ENCODE measurements at regions not wholly inside any gene's neighbourhood (a gene's known extent, or its start where the extent isn't known, plus 50 kb on each side); places are given as distances from the start of the nearest gene placed in this dataset.
"Not testable (repeated sequence)": the region's sequence is repeated elsewhere in the genome, so short reads cannot be mapped to it uniquely, and the experiment has no call there.

DNA sequence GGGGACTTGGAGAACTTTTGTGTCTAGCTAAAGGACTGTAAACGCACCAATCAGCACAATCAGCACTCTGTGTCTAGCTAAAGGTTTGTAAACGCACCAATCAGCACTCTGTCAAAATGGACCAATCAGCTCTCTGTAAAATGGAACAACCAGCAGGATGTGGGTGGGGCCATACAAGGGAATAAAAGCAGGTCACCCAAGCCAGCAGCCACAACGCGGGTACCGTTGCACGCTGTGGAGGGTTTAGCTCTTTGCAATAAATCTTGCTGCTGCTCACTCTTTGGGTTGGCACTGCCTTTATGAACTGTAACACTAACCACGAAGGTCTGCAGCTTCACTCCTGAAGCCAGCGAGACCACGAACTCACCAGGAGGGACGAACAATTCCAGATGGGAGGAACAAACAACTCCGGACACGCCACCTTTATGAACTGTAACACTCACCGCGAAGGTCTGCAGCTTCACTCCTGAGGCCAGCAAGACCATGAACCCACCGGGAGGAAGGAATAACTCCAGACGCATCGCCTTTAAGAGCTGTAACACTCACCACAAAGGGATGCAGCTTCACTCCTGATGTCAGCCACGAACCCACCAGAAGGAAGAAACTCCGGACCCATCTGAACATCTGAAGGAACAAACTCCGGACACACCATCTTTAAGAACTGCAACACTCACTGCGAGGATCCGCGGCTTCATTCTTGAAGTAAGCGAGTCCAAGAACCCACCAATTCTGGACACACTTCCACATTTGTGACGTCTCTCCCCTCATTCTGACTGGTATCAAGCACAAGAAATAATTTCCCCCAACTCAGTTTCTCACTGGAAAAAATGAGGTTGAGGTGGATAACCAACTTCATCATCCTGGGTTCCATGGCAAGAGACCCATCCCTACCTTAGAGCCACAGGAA is 227.3 kb upstream of the AMIGO2 start:
- DNase-seq = peak; percentile 73
- Mint-ChIP-seq H3K36me3 (ENCODE audit: low read depth) (peaks cover 68% of the 10 kb centered on the region), H3K4me1 (peaks cover 88% of the 10 kb centered on the region), H3K27ac (peak overlapping the region; percentile 96), H3K4me3 (peak overlapping the region; percentile 83), H3K9me3 (peaks cover 59% of the 10 kb centered on the region)
- not testable (repeated sequence) for ATAC-seq, H3K27me3 Mint-ChIP-seq

DNA sequence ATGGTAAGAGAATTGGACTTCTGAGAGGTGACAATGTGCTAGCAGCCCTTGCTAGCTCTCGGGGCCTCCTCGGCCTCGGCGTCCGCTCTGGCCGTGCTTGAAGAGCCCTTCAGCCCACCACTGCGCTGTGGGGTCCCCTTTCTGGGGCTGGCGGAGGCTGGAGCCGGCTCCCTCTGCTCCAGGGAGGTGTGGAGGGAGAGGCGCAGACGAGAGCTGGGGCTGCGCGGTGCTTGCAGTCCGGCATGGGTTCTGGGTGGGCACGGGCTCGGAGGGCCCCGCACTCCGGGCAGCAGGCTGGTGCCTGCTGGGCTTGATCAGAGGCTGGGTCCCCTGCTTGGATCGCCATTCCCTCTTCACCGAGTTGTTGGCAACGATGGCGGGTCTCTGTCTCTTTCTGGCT is 226.4 kb upstream of the AMIGO2 start:
- Mint-ChIP-seq H3K36me3 (ENCODE audit: low read depth) (peaks cover 68% of the 10 kb centered on the region), H3K4me3 (peak overlapping the region; percentile 83), H3K27ac (peak overlapping the region; percentile 96), H3K9me3 (peaks cover 60% of the 10 kb centered on the region), H3K27me3 (no peaks in the 10 kb centered on the region), H3K4me1 (peaks cover 89% of the 10 kb centered on the region)
- DNase-seq (no peak), ATAC-seq (no peak)

DNA sequence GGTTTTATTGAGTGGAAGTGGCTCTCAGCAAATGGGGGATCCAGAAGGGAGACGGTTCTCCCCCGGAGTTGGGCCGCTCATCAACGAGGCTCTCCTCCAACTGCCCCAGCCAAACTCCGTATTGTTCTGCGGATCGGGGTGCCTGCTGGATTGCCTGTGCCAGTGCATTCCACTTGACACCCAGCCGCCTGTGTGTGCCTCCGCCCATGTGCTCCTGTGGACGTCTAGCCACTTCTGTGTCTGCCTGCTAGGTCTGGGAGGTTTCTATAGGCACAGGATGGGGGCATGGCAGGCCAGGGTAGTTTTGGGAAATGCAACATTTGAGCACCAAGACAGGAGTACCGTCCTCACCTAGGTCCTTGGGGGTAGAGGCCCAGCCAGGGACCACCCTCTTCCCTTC is 225.7 kb upstream of the AMIGO2 start:
- ATAC-seq = no peak
- no peak for DNase-seq
- peaks cover 61% of the 10 kb centered on the region for H3K36me3 Mint-ChIP-seq (ENCODE audit: low read depth)
- no peaks in the 10 kb centered on the region for H3K27me3 Mint-ChIP-seq
- peaks cover 85% of the 10 kb centered on the region for H3K4me1 Mint-ChIP-seq
- H3K9me3 Mint-ChIP-seq = peaks cover 55% of the 10 kb centered on the region
- no peak overlapping the region for H3K4me3 Mint-ChIP-seq
- H3K27ac Mint-ChIP-seq = peak overlapping the region; percentile 64

DNA sequence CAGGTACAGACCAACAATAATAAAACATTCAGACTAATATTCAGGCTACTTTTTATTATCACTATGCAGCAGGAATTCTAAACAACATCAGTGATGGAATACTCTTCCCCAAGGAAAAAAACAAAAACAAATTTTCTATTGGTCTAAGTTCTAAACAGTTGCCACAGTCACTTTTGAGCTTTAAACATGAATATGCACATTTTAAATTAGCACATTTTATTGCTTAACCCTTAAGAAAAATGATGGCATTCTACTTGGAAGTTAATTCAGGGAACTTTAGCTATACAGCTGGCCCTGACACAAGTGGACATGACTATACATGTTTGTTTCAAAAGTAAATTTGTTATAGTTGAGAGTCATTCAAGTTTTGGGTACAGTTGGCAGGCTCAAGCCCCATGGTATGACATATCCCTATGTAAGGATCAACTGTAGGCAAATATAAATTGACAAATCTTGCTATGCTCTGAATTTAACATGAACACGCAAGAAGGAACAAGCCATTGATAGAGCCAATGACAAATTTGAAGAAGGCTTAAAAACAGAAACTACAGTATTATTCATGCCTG is 224.3 kb upstream of the AMIGO2 start:
- H3K27me3 Mint-ChIP-seq = no peaks in the 10 kb centered on the region
- H3K9me3 Mint-ChIP-seq = peaks cover 44% of the 10 kb centered on the region
- peaks cover 57% of the 10 kb centered on the region for H3K36me3 Mint-ChIP-seq (ENCODE audit: low read depth)
- ATAC-seq (no peak), DNase-seq (no peak)
- H3K27ac Mint-ChIP-seq = peak overlapping the region; percentile 98
- H3K4me3 Mint-ChIP-seq = peak overlapping the region; percentile 45
- H3K4me1 Mint-ChIP-seq = peaks cover 85% of the 10 kb centered on the region

DNA sequence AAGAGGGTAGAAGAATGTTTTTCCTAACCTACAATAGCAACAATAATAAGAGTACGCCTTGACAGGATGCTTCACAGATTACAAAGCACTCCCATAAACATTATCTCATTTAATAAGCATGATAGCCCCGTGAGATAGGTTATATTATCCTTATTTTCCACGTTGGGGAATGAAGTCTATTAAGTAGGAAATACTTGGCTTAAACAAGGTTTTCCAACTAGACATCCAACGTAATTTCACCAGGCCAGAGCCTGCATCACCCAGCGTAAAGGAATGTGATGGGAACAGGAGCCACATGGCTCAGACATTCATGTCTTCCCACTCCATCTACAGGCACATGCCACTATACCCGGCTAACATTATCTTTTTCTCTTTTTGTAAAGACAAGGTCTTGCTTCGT is 223.4 kb upstream of the AMIGO2 start:
- Mint-ChIP-seq H3K27ac (peak overlapping the region; percentile 98), H3K36me3 (ENCODE audit: low read depth) (peaks cover 58% of the 10 kb centered on the region), H3K27me3 (no peaks in the 10 kb centered on the region), H3K9me3 (peaks cover 44% of the 10 kb centered on the region), H3K4me1 (peaks cover 86% of the 10 kb centered on the region), H3K4me3 (peak overlapping the region; percentile 45)
- ATAC-seq (no peak), DNase-seq (no peak)

DNA sequence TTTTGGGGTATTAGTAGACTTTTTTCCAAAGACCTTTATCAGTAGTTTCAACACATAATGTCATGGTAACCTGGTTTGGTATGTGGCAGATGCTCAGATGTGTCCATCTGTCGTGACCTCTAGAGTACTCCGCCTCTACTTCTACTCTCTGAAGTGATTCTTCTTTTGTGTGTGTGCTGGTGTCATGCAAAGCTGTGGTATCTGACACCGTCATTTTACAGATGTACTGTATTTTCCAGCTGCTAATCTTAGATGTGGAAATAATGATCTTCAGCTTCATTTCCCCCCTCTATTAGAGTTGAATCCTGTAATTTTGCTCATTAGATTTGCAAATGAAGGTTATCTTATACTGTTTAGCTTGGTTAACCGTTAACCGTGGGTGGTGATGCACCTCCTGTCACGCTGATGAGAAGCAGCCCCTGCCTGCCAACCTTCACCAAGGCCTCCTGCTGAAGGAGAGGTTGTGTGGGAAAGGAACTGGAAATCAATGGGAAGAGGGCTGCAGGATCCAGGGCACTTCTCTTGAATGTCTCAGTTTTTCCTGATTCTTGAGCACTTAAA is 222.4 kb upstream of the AMIGO2 start:
- H3K4me3 Mint-ChIP-seq = peak overlapping the region; percentile 53
- peaks cover 85% of the 10 kb centered on the region for H3K4me1 Mint-ChIP-seq
- peaks cover 43% of the 10 kb centered on the region for H3K9me3 Mint-ChIP-seq
- peak; percentile 59 for DNase-seq
- H3K27me3 Mint-ChIP-seq = no peaks in the 10 kb centered on the region
- peak; percentile 96 for ATAC-seq
- peaks cover 51% of the 10 kb centered on the region for H3K36me3 Mint-ChIP-seq (ENCODE audit: low read depth)
- peak overlapping the region; percentile 98 for H3K27ac Mint-ChIP-seq

DNA sequence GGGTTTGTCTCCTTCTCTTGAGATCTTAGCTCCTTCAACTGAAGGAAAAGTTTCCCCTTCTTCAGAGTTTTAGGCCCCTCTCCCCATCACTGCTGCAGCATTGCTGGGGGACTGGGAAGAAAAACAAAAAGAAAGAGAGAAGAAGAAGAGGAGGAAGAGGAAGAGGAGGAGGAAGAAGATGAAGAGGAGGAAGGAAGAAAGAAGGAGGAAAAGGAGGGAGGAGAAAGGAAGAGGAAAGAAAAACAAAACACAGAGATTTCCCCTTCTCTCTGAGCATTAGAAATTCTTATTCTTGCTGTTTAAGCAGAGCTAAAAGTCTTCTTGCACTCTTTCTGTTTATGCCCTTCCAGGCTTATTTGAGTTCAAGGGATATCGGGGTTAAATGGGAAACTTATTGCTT is 219.8 kb upstream of the AMIGO2 start:
- Mint-ChIP-seq H3K27me3 (no peaks in the 10 kb centered on the region), H3K27ac (peak overlapping the region; percentile 94), H3K4me1 (peaks cover 83% of the 10 kb centered on the region), H3K9me3 (peaks cover 26% of the 10 kb centered on the region), H3K36me3 (ENCODE audit: low read depth) (peaks cover 30% of the 10 kb centered on the region), H3K4me3 (peak overlapping the region; percentile 3)
- DNase-seq (no peak), ATAC-seq (no peak)

DNA sequence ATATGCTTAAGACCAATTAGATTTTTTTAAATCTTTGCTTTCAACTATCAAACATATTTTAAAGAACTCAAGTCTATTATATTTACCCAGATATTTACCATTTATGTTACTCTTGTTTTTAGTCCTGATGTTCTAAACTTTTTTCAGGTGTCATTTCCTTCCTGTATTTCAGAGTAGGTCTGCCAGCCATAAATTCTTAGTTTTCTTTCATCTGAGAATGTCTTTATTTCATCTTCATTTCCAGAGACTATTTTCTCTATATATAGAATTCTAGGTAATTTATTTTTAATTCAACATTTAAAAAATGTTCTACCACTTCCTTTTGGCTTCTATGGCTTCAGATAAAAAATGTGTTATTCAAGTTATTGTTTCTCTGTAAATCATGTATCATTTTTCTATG is 218.2 kb upstream of the AMIGO2 start:
- Mint-ChIP-seq H3K27me3 (no peaks in the 10 kb centered on the region), H3K4me3 (no peak overlapping the region), H3K9me3 (peaks cover 20% of the 10 kb centered on the region), H3K4me1 (peaks cover 69% of the 10 kb centered on the region), H3K36me3 (ENCODE audit: low read depth) (peaks cover 21% of the 10 kb centered on the region), H3K27ac (peak overlapping the region; percentile 94)
- no peak for DNase-seq
- ATAC-seq = no peak

DNA sequence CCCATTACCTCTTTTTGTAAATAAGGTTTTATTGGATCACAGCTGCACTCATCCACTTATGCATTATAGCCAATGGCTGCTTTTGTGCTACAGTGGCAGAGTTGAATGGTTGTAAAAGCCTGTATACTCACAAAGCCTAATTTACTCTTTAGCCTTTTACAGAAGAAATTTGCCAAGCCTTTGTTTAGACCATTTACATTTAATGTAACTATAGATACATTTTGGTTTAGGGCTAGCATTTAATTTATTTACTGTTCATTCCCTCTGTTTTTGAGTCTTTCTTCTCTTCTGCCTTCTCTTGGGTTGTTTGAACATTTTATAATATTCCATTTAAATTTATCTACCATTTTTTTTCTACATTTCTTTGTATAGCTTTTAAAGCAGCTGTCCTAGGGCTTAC is 217.1 kb upstream of the AMIGO2 start:
- peak overlapping the region; percentile 57 for H3K27ac Mint-ChIP-seq
- H3K27me3 Mint-ChIP-seq = no peaks in the 10 kb centered on the region
- H3K9me3 Mint-ChIP-seq = peaks cover 18% of the 10 kb centered on the region
- ATAC-seq = no peak
- peaks cover 19% of the 10 kb centered on the region for H3K36me3 Mint-ChIP-seq (ENCODE audit: low read depth)
- peaks cover 58% of the 10 kb centered on the region for H3K4me1 Mint-ChIP-seq
- H3K4me3 Mint-ChIP-seq = no peak overlapping the region
- DNase-seq = no peak

DNA sequence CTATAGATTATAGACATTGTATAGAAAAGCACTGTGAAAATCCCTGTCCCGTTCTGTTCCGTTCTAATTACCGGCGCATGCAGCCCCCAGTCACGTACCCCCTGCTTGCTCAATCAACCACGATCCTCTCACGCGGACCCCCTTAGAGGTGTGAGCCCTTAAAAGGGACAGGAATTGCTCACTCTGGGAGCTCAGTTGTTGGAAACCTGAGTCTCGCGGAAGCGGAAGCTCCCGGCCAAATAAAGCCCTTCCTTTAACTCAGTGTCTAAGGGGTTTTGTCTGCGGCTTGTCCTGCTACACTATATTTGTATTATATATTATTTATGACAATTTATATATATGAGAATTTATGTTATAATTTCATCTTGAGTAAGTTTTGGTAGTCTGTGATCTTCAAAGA is 213.6 kb upstream of the AMIGO2 start:
- Mint-ChIP-seq H3K9me3 (peaks cover 9% of the 10 kb centered on the region), H3K27me3 (no peaks in the 10 kb centered on the region), H3K27ac (no peak overlapping the region), H3K4me3 (no peak overlapping the region), H3K36me3 (ENCODE audit: low read depth) (peaks cover 5% of the 10 kb centered on the region), H3K4me1 (peaks cover 31% of the 10 kb centered on the region)
- DNase-seq (no peak), ATAC-seq (no peak)

DNA sequence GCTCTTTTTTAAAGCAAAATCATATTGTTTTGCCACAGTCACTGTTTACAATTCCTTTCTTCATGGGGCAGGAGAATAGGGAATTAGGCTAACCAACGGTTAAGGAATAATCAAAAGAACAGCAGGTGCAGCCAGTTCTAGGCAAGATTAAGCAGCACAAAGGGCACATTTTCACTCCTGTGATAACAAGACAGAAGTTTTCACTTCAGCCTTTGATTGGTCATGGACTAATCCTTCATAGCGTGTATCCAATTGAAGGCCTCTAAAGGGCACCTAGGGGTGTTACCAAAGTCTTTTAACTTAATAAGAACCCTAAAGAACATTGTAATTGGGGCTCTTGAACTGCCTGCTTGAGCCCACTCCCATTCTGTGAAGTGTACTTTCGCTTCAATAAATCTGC is 206.9 kb upstream of the AMIGO2 start:
- no peak for ATAC-seq
- no peak overlapping the region for H3K4me3 Mint-ChIP-seq
- no peaks in the 10 kb centered on the region for H3K36me3 Mint-ChIP-seq (ENCODE audit: low read depth)
- no peak for DNase-seq
- peaks cover 30% of the 10 kb centered on the region for H3K4me1 Mint-ChIP-seq
- peaks cover 9% of the 10 kb centered on the region for H3K9me3 Mint-ChIP-seq
- no peak overlapping the region for H3K27ac Mint-ChIP-seq
- no peaks in the 10 kb centered on the region for H3K27me3 Mint-ChIP-seq

All from activated naive CD8-positive, alpha-beta T cell treated with anti-CD3 and anti-CD28 coated beads, Interleukin-2, amount 50 U/mL, for 24 hours (primary cell).